ENCODE measurements at regions not wholly inside any gene's neighbourhood (a gene's known extent, or its start where the extent isn't known, plus 50 kb on each side); places are given as distances from the start of the nearest gene placed in this dataset.

DNA sequence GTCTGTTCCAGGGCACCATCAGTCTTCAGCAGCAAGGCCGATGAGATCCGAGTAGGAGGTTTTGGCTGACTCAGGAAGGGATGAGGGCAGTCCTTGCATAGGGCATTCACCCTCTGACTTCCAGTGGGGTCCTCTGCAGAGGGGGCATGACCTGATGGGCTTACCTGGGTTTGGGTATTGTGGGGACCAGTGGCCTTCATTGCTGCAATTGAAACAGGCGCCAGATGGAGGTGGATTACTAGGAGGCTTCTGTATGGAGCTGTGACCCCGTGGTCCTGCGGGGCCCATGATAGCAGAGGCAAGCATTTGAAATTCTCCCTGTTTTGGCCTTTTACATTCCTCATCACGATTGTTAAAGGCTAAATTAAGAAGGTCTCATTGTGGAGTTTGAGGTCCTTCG, 2448.7 kb downstream of the TP53TG3F start:
- TF ChIP-seq EZH2 (IDR thresholded peaks at IDR 0.05; ENCODE audit: insufficient read depth, poor library complexity, severe bottlenecking): no peak
- no peak for TF ChIP-seq EZH2phosphoT487 (IDR thresholded peaks at IDR 0.05; ENCODE audit: insufficient read depth, low read depth)

Measured in GM23248 (cell line).